GM18502 (cell line): ENCODE measurements at regions not wholly inside any gene's neighbourhood (a gene's known extent, or its start where the extent isn't known, plus 50 kb on each side); places are given as distances from the start of the nearest gene placed in this dataset.
"Not testable (repeated sequence)": the region's sequence is repeated elsewhere in the genome, so short reads cannot be mapped to it uniquely, and the experiment has no call there.

Source experiments
- ATAC-seq: cut with Tn5 transposase; IDR thresholded peaks from one replicate; pipeline ENCODE4 v1.9.1; 2021; ENCODE audit warnings: mild to moderate bottlenecking; ENCODE audit not compliant: unreplicated experiment, poor library complexity

- no peak for ATAC-seq
Observed at GRCh38 chr4:25981749-25982148, 67.7 kb downstream of the SMIM20 start.

GRCh38 chr4:25982962-25983361 is 68.9 kb downstream of the SMIM20 start:
- no peak for ATAC-seq

- no peak for ATAC-seq
Observed at GRCh38 chr4:25984266-25984665, 70.2 kb downstream of the SMIM20 start.

- ATAC-seq: no peak
Observed at GRCh38 chr4:25984796-25985195, 70.8 kb downstream of the SMIM20 start.

- ATAC-seq: no peak
Observed at GRCh38 chr4:25986807-25987206, 72.8 kb downstream of the SMIM20 start.

GRCh38 chr4:25991340-25991739 is 77.3 kb downstream of the SMIM20 start:
- no peak for ATAC-seq

- ATAC-seq: peak; percentile 49
Observed at GRCh38 chr4:25993395-25994185, 79.6 kb downstream of the SMIM20 start.

- not testable (repeated sequence) for ATAC-seq
Observed at GRCh38 chr4:25994577-25994976, 80.6 kb downstream of the SMIM20 start.

GRCh38 chr4:26000274-26000950 is 86.4 kb downstream of the SMIM20 start:
- ATAC-seq: no peak

GRCh38 chr4:26001413-26001812 is 87.4 kb downstream of the SMIM20 start:
- ATAC-seq: no peak

- no peak for ATAC-seq
Observed at GRCh38 chr4:26001816-26002215, 87.8 kb downstream of the SMIM20 start.

GRCh38 chr4:26003056-26003455 is 89.0 kb downstream of the SMIM20 start:
- no peak for ATAC-seq

GRCh38 chr4:26004290-26004689 is 90.3 kb downstream of the SMIM20 start:
- no peak for ATAC-seq

GRCh38 chr4:26005764-26006163 is 91.7 kb downstream of the SMIM20 start:
- no peak for ATAC-seq

GRCh38 chr4:26008737-26009136 is 94.7 kb downstream of the SMIM20 start:
- ATAC-seq: no peak

- no peak for ATAC-seq
Observed at GRCh38 chr4:26009502-26009901, 95.5 kb downstream of the SMIM20 start.

- ATAC-seq: no peak
Observed at GRCh38 chr4:26010304-26010703, 96.3 kb downstream of the SMIM20 start.

- ATAC-seq: no peak
Observed at GRCh38 chr4:26013629-26014028, 99.6 kb downstream of the SMIM20 start.

- ATAC-seq: no peak
Observed at GRCh38 chr4:26015133-26015651, 101.2 kb downstream of the SMIM20 start.

GRCh38 chr4:26015906-26016305 is 101.9 kb downstream of the SMIM20 start:
- no peak for ATAC-seq

- no peak for ATAC-seq
Observed at GRCh38 chr4:26017531-26017930, 103.5 kb downstream of the SMIM20 start.
